AG04449 (cell line): ENCODE measurements at regions not wholly inside any gene's neighbourhood (a gene's known extent, or its start where the extent isn't known, plus 50 kb on each side); places are given as distances from the start of the nearest gene placed in this dataset.
"Not testable (repeated sequence)": the region's sequence is repeated elsewhere in the genome, so short reads cannot be mapped to it uniquely, and the experiment has no call there.

Experiments used
- CTCF ChIA-PET: fragments of 350-600 bp; formaldehyde crosslinking; extraction: SDS; loops from one replicate; lab custom pipeline; 2021; ENCODE audit warnings: antibody characterized with exemption; lab: Yijun Ruan, JAX
- POLR2A ChIA-PET: fragments of 400-600, 350-600 bp; formaldehyde crosslinking; extraction: SDS; loops from one replicate; lab custom pipeline; 2020; ENCODE audit warnings: antibody characterized with exemption, inconsistent platforms; lab: Yijun Ruan, JAX
- DNase-seq: peaks from one replicate; pipeline ENCODE4 v3.0.0-alpha.2; 2010; ENCODE audit warnings: low read depth, low spot score
- H3K4me3 ChIP-seq: 2 replicates; pipeline ENCODE4 v1.5.1; 2011; ENCODE audit warnings: low read depth, mild to moderate bottlenecking, control low read depth, low read length
- TF ChIP-seq, protein P1 (sequence below): IDR thresholded peaks from one replicate; pipeline ENCODE4 v1.5.1; 2011; ENCODE audit warnings: mild to moderate bottlenecking, moderate library complexity, low read length, control low read depth, inconsistent platforms; ENCODE audit not compliant: insufficient read depth; ENCODE audit errors: missing control alignments

GRCh38 chr1:244296003-244296402 is 155.7 kb downstream of the ADSS2 start:
- no peak overlapping the region for H3K4me3 ChIP-seq
- CTCF ChIA-PET, result interaction anchor here (4.0 kb wide), 1 partner anchor 953 kb away, joined by 45 read pairs; no protein-coding TSS in a partner anchor
- TF ChIP-seq, protein P1, sequence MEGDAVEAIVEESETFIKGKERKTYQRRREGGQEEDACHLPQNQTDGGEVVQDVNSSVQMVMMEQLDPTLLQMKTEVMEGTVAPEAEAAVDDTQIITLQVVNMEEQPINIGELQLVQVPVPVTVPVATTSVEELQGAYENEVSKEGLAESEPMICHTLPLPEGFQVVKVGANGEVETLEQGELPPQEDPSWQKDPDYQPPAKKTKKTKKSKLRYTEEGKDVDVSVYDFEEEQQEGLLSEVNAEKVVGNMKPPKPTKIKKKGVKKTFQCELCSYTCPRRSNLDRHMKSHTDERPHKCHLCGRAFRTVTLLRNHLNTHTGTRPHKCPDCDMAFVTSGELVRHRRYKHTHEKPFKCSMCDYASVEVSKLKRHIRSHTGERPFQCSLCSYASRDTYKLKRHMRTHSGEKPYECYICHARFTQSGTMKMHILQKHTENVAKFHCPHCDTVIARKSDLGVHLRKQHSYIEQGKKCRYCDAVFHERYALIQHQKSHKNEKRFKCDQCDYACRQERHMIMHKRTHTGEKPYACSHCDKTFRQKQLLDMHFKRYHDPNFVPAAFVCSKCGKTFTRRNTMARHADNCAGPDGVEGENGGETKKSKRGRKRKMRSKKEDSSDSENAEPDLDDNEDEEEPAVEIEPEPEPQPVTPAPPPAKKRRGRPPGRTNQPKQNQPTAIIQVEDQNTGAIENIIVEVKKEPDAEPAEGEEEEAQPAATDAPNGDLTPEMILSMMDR, result no peak
- POLR2A ChIA-PET, result no interaction called here
- DNase-seq, result no peak

GRCh38 chr1:244296447-244296846 is 155.3 kb downstream of the ADSS2 start:
- TF ChIP-seq, protein P1, result no peak
- CTCF ChIA-PET, result interaction anchor here (1.0 to 4.9 kb wide), 4 partner anchors 9 to 954 kb away, joined by 4 to 72 read pairs (median 34); no protein-coding TSS in a partner anchor
- POLR2A ChIA-PET, result no interaction called here
- DNase-seq, result no peak
- no peak overlapping the region for H3K4me3 ChIP-seq

- DNase-seq, result no peak
- no peak overlapping the region for H3K4me3 ChIP-seq
- ChIA-PET POLR2A (no interaction called here), CTCF (interaction anchor here (0.8 to 4.9 kb wide), 6 partner anchors 9 to 954 kb away, joined by 3 to 72 read pairs (median 20); no protein-coding TSS in a partner anchor)
- TF ChIP-seq, protein P1, result no peak
Measured at GRCh38 chr1:244297087-244297486, 154.6 kb downstream of the ADSS2 start.

- ChIA-PET POLR2A (no interaction called here), CTCF (interaction anchor here (0.8 to 4.9 kb wide), 7 partner anchors 10 to 955 kb away, joined by 3 to 72 read pairs (median 16); no protein-coding TSS in a partner anchor)
- H3K4me3 ChIP-seq, result no peak overlapping the region
- no peak for DNase-seq
- TF ChIP-seq, protein P1, result no peak
Measured at GRCh38 chr1:244297616-244298015, 154.1 kb downstream of the ADSS2 start.

DNA sequence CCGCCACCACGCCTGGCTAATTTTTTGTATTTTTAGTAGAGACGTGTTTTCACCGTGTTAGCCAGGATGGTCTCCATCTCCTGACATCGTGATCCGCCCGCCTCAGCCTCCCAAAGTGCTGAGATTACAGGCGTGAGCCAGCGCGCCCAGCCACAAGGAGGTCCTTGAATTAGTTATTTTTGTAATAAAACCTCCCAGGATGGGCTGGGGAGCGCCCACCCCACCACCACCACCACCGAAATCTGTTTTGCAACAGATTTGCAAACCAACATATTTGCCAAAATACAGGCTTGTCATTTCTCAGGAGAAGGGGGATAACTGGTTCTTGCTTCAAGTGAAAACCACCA is 151.7 kb downstream of the ADSS2 start:
- CTCF ChIA-PET, result interaction anchor here (0.6 to 4.9 kb wide), 30 partner anchors 9 to 1023 kb away, joined by 3 to 72 read pairs (median 4); partner anchors contain the start of gene ZBTB18
- DNase-seq, H3K4me3 ChIP-seq, POLR2A ChIA-PET: not testable (repeated sequence)

DNA sequence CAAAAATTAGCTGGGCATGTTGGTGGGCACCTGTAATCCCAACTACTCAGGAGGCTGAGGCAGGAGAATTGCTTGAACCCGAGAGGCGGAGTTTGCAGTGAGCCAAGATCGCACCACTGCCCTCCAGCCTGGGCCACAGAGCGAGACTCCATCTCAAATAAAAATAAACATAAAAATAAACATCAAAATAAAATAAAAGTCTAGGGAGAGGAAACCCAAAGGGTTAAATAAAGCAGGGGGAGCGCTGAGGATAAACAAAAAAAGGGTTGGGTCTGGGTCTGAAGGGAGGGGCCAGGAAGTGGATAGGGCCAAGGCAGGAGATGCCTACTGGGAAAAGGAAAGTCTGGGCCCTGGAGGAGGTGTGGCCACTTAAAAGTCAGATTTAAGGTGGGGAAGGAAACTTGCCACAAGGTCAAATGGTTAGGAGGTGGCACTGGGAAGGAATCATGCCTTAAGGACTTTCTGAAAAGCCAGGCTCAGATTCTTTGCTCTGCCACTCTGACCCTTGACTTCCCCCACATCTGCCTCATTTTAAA is 150.0 kb downstream of the ADSS2 start:
- no peak for DNase-seq
- H3K4me3 ChIP-seq, result no peak overlapping the region
- POLR2A ChIA-PET, result no interaction called here
- CTCF ChIA-PET, result interaction anchor here (1.0 to 4.9 kb wide), 4 partner anchors 9 to 964 kb away, joined by 3 to 72 read pairs (median 4); no protein-coding TSS in a partner anchor
- TF ChIP-seq, protein P1, result no peak
